NK-92 treated with Interleukin-12 subunit alpha and Interleukin-12 subunit beta, amount 100 ng/mL, for 24 hours (cell line): ENCODE measurements at regions not wholly inside any gene's neighbourhood (a gene's known extent, or its start where the extent isn't known, plus 50 kb on each side); places are given as distances from the start of the nearest gene placed in this dataset.

ENCODE experiments used
- DNase-seq: peaks from one replicate; lab custom pipeline; 2025; lab: John Stamatoyannopoulos, UW

DNA sequence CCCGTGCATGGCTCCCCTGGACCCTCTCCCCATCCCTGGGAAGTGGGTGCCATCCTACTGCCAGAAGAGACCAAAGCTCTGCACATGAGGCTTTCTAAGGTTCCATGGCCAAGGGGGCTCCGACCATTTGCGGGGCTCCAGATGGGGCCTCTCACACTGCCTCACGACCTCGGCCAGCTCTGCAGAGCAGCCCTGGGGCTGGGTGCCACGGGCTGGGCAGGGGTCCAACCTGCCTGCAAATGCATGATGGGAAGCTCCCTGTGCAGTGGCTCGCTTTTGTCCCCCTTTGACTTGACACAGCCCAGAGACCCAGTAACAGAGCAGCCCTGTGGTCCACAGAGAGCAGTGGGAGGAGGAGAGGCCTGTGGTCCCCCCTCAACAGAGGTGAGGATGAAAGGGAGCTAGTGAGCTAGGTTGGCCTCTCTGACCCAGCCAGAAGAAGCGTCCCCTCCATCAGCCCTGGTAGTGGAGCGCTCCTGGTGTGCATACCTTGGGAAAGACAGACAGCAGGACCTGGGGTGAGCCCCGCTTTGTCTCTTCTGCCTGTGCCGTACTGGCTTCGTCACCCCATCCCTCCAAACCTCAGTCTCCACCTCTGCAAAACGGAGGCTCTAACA, 174.1 kb downstream of the DDX1 start:
- DNase-seq, result no peak

GRCh38 chr2:15766303-15766861, 174.0 kb upstream of the MYCN start:
- no peak for DNase-seq

DNA sequence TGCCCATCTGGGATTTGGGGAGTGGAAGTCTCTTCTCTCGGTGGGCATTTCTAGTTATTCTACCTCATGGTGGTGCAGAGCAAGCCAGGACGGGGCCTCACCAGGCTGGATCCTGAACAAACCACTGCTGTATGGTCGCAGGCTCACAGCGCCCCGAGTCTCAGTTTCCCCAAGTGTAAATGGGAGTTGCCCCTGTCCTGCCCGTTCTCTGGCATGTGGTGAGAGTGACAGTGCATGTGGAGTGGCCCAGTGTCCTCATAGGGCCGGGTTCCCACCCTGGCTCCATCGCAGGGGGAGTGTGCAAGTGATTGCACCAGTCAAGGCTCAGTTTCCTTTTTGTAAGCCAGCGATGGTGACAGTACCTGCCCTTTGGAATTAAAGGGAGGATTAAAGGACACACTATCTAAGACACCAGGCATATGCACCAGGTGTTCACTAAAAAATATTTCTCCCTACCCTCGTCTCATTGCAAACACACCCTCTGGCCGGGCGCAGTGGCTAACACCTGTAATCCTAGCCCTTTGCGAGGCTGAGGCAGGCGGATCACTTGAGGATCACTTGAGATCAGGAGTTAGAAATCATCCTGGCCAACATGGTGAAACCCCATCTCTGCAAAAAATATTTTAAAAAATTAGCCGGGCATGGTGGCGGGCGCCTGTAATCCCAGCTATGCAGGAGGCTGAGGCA, 173.3 kb upstream of the MYCN start:
- DNase-seq, result no peak

DNA sequence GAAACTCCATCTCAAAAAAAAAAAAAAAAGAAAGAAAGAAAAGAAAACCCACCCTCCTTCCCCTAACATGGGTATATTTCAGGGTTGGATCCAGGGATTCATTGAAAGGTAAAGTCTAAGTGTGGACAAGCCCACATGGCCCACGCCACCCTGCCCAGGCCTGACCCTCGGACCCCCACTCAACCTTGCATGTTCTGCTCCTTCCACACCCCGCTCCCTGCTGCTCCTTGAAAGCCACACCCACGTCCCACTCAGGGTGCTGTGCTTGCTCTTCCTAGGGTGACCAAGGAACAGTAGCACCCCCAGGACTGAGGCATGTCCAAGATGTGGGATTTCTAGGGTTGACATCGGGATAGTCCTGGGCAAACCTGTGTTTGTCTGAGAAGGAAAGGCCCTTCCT, 172.7 kb upstream of the MYCN start:
- no peak for DNase-seq

DNA sequence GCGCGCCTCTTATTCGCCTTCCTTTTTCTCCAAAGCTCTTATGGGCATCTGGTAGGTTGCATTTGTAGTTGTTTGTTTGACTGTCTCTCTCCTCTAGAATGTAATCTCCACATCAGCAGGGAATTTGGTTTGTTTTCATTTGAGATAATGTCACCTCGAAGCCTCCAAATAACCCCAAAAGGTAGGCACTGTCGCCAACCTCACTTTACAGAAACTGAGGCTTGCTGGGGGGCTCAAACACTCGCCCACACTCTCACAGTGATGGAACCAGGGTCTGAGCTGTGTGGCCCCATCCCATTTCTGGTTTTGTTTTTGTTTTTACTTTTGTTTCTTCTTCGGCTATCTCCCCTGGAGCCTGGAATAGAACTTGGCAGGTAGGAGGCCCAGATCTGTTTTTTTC, 172.2 kb upstream of the MYCN start:
- DNase-seq, result no peak

DNA sequence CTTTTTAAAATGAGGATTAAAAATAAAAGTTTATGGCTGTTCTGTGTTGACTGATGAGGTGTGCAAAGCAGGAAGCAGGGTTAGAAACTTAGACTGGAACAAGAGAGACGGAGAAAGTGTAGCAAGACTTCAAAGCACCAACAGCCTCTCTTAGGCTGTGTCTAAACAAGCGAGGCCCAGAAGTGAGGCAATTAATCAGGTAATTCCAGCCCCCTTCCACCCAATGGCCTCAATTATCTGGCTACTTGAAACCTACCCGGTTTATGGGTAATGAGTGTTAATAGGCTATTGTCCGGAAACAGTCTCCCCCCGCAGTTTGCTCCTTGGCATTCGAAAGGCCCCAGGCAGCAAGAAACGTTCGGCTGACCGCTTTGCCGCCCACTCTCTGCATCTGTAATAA, 171.7 kb upstream of the MYCN start:
- no peak for DNase-seq

DNA sequence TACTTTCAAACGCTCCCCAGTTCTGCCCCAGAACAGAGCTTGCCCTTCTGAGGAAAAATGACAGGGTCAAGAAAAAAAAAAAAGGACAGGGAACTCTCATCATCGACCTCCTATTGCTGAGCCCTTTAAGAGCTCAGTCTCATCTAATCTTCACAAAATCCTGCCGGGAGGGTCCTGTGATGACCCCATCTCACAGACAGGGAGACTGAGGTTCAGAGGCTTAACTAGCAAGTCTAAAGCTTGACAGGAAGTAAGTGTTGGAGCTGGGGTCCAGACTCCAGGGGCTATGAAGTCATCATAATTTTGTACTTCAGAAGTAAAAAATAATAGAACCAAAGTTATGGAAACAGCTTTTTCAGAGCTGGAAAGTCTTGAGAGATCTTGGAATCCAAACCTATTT, 171.1 kb upstream of the MYCN start:
- no peak for DNase-seq

- no peak for DNase-seq
Measured at GRCh38 chr2:15769676-15770547, 170.4 kb upstream of the MYCN start.

GRCh38 chr2:15770606-15771005, 169.7 kb upstream of the MYCN start:
- DNase-seq, result no peak

DNA sequence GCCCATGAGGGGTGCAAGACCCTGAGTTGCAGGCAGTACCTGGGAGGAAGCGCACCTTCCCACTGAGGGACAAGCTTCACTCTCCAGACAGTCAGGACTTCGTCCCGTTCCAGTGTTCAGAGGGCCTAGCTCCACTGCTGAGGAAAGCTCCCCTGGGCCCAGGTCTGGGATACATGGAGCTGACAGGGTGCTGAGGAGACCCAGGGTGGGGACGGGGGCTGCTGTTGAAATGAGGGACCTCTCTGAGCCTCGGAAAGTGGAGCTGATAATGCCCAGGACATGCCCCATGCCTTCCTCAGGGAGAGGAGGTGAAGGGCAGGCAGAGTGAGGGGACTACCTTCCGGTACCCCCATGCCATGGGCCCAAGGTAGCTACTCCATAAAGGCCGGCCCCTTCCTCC, 169.2 kb upstream of the MYCN start:
- DNase-seq, result no peak

DNA sequence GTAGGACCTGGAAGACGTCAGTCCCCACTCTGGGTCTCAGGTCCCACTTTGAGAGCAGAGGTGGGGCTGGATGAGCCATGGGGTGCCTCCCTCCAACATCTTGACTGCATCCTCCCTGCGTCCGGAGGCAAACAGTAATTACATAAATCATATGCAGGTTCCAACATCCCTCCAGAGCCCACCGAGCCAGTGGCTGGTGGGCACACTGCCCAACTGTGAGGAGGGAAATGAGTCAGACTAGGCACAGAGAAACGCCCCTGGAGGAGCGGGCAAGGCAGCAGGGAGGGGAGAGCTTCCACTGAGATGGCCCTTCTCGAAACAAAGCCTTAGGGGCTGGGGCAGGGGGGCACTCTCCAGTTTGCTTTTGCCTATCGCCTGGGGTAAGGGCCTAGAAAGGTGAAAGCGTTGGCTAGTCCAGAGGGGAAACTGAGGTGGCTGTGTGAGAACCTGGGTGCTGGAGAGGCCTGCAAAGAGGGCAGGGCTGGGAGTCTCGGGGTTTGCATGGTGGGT, 168.2 kb upstream of the MYCN start:
- no peak for DNase-seq

DNA sequence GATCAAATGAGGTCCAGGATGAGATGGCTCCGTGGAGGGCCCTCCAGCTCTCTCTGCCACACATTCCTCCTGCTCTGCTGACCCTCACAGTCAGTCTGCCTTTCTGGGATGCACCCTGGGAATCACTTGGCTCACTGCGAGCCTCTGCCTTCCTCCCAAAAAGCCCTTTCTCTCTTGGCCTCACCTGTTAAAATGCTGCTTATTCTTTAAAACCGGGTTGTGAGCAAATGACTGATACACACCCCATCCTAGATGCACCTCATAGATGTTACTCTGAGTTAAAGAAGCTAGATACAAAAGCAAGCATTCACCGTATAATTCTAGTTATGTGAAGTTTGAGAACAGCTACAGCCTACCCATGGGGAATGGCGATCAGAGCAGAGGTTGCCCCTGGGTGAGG, 167.7 kb upstream of the MYCN start:
- DNase-seq, result no peak

- no peak for DNase-seq
Measured at GRCh38 chr2:15773204-15773603, 167.1 kb upstream of the MYCN start.

- no peak for DNase-seq
Measured at GRCh38 chr2:15773846-15774245, 166.5 kb upstream of the MYCN start.

DNA sequence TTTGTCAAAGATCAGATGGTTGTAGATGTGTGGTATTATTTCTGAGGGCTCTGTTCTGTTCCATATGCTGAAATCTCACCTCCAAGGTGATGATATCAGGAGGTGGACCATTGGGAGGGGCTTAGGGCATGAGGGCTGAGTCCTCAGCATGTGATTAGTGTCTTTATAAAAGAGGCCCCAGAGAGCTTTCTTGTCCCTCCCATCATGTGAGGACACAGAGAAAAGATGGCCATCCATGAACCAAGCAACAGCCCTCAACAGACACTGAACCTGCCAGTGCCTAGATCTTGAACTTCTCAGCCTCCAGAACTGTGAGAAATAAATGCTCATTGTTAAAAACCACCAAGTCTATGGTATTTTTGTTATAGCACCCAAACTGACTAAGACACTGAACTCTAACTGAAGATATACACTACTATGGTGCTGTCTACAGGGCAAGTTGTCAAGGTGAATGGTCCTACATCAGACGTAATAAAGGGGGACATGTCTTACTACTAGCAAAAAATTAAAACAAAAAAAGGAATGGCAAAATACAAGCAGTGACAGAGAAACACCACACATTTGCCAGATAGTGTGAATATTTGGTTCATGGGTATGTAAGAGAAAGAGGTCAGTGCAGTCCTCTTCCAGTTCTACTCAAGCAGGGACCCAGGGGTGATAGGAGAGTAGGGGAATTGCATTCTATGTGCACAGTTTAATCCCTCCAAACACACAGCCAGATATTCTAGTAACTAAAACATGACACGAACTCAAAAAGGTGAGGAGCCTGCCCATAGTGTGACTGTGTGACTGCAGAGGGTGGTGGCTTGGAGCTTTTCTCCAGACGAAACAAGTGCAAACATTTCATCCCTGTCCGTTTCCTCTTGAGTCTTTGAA, 164.4 kb upstream of the MYCN start:
- DNase-seq, result no peak

DNA sequence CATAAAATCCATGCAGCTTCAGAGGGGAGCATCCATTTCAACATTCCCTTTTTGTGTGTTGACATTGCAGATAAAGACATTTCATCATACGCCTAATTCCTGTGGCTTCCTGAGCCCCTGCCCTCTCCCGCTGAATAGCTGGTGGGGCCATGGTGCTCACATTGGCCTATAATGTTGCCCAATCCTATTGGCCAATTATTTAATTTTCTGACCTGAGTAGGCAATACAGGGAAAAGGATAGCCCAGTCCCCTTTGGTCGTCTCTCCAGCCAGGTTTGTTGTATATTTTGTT, 163.8 kb upstream of the MYCN start:
- no peak for DNase-seq

DNA sequence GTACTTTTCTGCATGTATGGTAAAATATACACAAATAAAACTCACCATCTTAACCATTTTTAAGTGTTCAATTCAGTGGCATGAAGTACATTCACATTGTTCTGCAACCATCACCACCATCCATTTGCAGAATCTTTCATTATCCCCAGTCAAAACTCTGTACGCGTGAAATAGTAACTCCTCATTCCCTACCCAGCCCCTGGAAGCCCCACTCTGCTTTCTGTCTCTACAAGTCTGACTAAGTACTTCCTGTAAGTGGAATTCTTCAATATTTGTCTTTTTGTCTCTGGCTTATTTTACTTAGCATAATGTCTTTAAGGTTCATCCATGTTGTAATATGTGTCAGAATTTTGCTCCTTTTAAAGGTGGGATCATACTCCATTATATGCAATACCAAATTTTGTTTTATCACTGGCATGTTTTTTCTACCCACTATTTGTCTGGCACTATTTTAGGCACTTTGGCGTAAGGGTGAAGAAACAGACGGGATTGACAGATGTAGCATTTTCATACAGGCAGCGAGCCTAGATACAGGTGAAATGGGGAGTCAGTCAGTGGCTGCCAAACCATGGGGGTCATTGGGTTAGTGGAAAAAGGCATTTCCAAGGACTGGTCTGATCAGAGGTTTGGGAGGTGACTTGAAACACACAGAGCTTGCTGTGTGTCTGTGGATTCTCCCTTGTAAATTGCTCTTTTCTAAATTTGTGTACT, 163.2 kb upstream of the MYCN start:
- no peak for DNase-seq

- no peak for DNase-seq
Measured at GRCh38 chr2:15777795-15778371, 162.5 kb upstream of the MYCN start.

DNA sequence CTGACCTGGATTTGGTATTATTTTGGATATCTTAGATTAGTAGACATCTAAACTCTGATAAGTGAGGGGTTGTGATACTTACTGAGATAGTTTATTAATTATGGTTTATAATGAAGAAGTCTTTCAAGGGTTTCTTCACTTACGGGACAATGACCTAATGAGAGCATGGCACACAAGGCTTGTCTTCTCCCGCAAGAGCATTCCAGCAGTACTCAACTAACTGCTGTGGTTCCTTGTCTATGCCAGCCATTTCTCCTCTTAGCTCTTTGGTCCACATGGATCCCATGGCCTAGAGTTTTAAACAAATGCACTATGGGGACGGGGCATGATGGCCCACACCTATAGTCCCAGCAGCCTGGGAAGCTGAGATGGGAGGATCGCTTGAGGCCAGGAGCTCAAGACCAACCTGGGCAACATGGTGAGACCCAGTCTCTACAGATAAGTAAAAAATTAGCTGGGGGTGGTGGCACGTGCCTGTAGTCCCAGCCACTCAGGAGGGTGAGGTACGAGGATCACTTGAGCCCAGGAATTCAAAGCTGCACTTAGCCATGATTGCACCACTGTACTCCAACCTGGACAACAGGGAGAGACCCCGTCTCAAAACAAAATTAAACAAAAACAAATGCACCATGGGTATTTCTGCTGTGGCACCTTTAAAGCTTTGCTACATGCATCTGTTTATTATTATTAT, 161.7 kb upstream of the MYCN start:
- no peak for DNase-seq

DNA sequence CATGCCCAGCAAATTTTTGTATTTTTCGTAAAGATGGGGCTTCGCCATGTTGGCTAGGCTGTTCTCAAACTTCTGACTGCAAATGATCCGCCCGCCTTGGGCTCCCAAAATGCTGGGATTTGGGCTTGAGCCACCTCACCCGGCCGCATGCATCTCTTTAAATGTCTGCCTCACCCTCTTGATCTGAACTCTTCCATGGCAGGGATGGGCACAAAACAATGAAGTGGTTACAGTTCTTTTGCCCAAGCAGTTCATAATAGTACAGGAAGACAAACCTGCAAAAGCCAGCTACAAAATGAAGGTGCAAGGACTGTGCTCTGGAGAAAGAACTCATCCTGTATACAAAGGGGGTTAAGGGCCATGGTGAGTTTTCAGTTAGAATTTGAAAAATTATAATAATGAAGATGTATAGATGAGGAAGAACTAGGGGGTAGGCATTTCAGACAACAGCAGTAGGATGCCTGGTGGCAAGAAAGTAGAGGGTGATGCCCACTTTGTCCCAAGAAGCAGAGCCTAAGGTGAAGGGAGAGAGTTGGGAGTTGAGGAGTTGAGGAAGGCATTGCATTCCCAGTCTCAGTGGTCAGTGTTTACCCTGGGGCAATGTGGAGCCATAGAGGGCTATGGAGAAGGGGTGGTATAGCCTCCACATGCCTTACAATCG, 160.8 kb upstream of the MYCN start:
- no peak for DNase-seq
